OCI-LY3 (cell line): ENCODE measurements at regions not wholly inside any gene's neighbourhood (a gene's known extent, or its start where the extent isn't known, plus 50 kb on each side); places are given as distances from the start of the nearest gene placed in this dataset.

Source experiments
- EZH2phosphoT487 ChIP-seq: fragments of 200-600 bp; shearing (Covaris generic); IDR thresholded peaks from 2 replicates; pipeline ENCODE4 v1.6.1; 2018; ENCODE audit warnings: antibody characterized with exemption, mixed run types, low read depth
- TF ChIP-seq, protein P1 (sequence below): fragments of 200-600, 300-600 bp; sonication (generic); IDR thresholded peaks from 2 replicates; pipeline ENCODE4 v1.5.1; 2014; ENCODE audit warnings: antibody characterized with exemption, low read length, low read depth

DNA sequence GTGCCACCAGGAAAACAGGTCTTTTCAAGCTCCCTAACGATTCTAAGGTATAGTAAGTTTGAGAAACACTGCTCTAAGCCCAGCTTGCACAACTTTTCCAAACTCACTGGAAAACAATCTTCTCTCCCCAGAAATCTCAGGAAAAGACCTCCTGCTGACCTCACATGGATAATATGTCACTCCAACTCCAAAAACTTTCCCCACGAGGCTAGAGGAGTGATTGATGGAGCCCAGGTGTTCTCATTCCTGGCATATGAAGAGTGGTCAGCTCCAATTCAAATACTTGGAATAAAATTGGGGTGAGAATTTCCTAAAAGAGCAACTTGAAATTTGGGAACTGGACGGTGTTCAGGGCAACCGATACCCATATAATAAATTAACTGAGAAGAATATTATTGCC lies 299.9 kb downstream of the PPP4R3C start:
- TF ChIP-seq, protein P1, sequence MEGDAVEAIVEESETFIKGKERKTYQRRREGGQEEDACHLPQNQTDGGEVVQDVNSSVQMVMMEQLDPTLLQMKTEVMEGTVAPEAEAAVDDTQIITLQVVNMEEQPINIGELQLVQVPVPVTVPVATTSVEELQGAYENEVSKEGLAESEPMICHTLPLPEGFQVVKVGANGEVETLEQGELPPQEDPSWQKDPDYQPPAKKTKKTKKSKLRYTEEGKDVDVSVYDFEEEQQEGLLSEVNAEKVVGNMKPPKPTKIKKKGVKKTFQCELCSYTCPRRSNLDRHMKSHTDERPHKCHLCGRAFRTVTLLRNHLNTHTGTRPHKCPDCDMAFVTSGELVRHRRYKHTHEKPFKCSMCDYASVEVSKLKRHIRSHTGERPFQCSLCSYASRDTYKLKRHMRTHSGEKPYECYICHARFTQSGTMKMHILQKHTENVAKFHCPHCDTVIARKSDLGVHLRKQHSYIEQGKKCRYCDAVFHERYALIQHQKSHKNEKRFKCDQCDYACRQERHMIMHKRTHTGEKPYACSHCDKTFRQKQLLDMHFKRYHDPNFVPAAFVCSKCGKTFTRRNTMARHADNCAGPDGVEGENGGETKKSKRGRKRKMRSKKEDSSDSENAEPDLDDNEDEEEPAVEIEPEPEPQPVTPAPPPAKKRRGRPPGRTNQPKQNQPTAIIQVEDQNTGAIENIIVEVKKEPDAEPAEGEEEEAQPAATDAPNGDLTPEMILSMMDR, result no peak
- no peak for TF ChIP-seq EZH2phosphoT487
